GM13976 (cell line): ENCODE measurements at regions not wholly inside any gene's neighbourhood (a gene's known extent, or its start where the extent isn't known, plus 50 kb on each side); places are given as distances from the start of the nearest gene placed in this dataset.

ENCODE experiments used
- DNase-seq: peaks from one replicate; pipeline ENCODE4 v3.0.0; 2012; ENCODE audit warnings: low spot score
- CTCF ChIP-seq: IDR thresholded peaks from 2 replicates; pipeline ENCODE4 v1.5.1; 2012; ENCODE audit warnings: borderline replicate concordance, mild to moderate bottlenecking; ENCODE audit not compliant: insufficient read depth; ENCODE audit errors: extremely low read depth, missing control alignments, control extremely low read depth
- in situ Hi-C: fragments of 300-500 bp; cut with MboI; formaldehyde crosslinking; loops from one replicate; pipeline ENCODE4 v1.12.0; 2022; ENCODE audit warnings: low sequenced_read_pairs, mixed read lengths, inconsistent platforms; ENCODE audit not compliant: unreplicated experiment

DNA sequence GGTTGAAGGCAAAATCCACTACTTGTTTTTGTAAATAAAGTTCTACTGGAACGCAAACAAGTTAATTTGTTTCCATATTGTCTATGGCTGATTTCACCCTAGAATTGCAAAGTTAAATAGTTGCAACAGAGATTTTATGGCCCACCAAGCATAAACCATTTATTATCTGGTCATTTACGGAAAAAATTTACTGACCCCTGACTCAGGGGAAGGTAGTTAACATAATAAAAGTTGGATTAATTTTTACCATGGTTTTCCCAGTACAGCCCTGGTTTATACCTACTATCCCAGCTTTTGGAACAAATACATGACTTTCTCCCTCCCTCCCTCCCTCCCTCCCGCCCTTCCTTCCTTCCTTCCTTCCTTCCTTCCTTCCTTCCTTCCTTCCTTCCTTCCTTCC, 588.9 kb upstream of the TMEFF2 start:
- TF ChIP-seq CTCF = no peak
- in situ Hi-C loops = no loop called here
- no peak for DNase-seq

- no peak for TF ChIP-seq CTCF
- no peak for DNase-seq
- in situ Hi-C loops = no loop called here
These were observed 580.9 kb upstream of the TMEFF2 start for GRCh38 chr2:192775459-192776262.

- no peak for TF ChIP-seq CTCF
- DNase-seq = no peak
- in situ Hi-C loops = no loop called here
These were observed 580.3 kb upstream of the TMEFF2 start for GRCh38 chr2:192775011-192775410.

DNA sequence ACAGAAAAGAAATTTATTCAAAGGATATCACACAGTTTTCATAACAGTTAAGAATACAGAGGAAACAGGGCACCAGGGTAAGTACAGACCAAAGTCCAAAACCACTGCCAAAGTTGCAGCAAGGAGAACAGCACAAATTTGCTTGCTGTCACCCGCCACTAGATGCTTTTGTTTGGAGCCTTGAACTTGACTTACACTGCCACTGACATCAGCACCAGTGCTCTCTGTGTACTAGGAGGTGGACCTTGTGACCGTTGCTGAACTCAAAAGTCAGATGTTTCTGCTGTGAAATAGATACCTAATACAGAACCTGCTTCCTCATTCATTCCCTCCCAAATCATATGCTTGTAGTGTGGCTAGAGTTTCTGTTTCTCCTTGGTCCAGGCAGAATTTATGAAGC, 578.3 kb upstream of the TMEFF2 start:
- in situ Hi-C loops = no loop called here
- TF ChIP-seq CTCF = no peak
- DNase-seq = no peak

- in situ Hi-C loops = no loop called here
- DNase-seq = no peak
- no peak for TF ChIP-seq CTCF
These were observed 555.0 kb upstream of the TMEFF2 start for GRCh38 chr2:192749611-192750200.

- TF ChIP-seq CTCF = no peak
- in situ Hi-C loops = no loop called here
- DNase-seq = no peak
These were observed 547.2 kb upstream of the TMEFF2 start for GRCh38 chr2:192741889-192742288.

- in situ Hi-C loops = no loop called here
- TF ChIP-seq CTCF = no peak
- no peak for DNase-seq
These were observed 540.7 kb upstream of the TMEFF2 start for GRCh38 chr2:192735447-192735846.
